Activated naive CD4-positive, alpha-beta T cell treated with anti-CD3 and anti-CD28 coated beads for 36 hours (primary cell): ENCODE measurements at regions not wholly inside any gene's neighbourhood (a gene's known extent, or its start where the extent isn't known, plus 50 kb on each side); places are given as distances from the start of the nearest gene placed in this dataset.

Experiments used
- CTCF ChIA-PET: fragments of 350-600 bp; sonication (Branson Sonifier 250); formaldehyde crosslinking; loops from one replicate; lab custom pipeline; 2021; ENCODE audit warnings: antibody characterized with exemption; lab: Charles Lee
- DNase-seq: peaks from one replicate; pipeline ENCODE4 v3.0.0-alpha.2; 2020
- H3K27ac Mint-ChIP-seq: one replicate; pipeline ENCODE4 v1.8.0; 2021; ENCODE audit warnings: mild to moderate bottlenecking, mixed read lengths
- H3K27me3 Mint-ChIP-seq: one replicate; pipeline ENCODE4 v1.8.0; 2021; ENCODE audit warnings: low read depth, mixed read lengths
- H3K36me3 Mint-ChIP-seq: one replicate; pipeline ENCODE4 v1.8.0; 2021; ENCODE audit warnings: low read depth, mixed read lengths
- H3K4me1 Mint-ChIP-seq: one replicate; pipeline ENCODE4 v1.8.0; 2021; ENCODE audit warnings: low read depth, mixed read lengths
- H3K4me3 Mint-ChIP-seq: one replicate; pipeline ENCODE4 v1.8.0; 2021; ENCODE audit warnings: mild to moderate bottlenecking, moderate library complexity, mixed read lengths
- H3K9me3 Mint-ChIP-seq: one replicate; pipeline ENCODE4 v1.8.0; 2021; ENCODE audit warnings: mixed read lengths
- intact Hi-C: fragments of 100-400 bp; cut with micrococcal nuclease; formaldehyde crosslinking; loops from one replicate; pipeline ENCODE4 v1.15.1; 2023

DNA sequence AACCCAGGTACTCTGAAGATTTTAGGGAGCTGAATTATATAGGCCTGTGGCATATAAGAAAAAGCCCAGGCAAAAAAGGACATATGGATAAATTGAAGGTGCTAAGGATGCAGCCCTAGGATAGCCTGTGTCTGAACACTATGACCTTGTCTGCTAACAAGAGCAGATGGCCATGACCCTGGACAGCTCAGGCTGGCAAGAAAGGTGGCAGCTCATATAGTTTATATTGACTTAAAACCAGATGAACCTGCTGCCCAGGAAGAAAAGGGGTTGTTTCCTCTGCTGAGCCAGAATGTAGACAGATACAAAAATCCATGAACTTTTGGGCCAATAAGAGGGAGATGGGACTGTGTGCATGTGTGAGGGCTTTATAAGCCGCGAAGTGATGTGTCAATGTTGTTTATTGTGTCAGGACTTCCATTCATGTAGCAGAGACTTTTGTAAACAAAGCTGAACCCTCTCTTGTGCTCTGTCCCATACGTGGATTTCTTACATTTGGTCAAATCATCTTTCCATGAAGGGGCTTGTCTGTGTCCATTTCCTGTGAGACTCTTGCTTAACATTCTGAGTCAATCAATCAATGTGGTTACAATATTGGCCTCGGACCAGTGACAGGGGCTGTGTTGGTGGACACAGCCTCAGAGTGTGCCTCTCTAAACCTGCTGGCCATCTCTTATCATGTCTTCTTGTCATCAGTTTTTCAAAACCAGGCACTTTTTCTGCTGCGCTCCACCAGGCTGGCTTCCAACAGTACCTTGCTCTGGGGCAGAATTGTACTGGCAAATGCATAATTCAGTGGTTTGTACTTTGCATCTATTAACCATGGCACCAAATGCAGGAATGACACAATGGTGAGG lies 321.2 kb downstream of the WDR72 start:
- H3K27ac Mint-ChIP-seq = no peak overlapping the region
- no peaks in the 10 kb centered on the region for H3K9me3 Mint-ChIP-seq
- no peaks in the 10 kb centered on the region for H3K36me3 Mint-ChIP-seq
- DNase-seq = no peak
- no peaks in the 10 kb centered on the region for H3K27me3 Mint-ChIP-seq
- CTCF ChIA-PET = no interaction called here
- no peaks in the 10 kb centered on the region for H3K4me1 Mint-ChIP-seq
- intact Hi-C loops = no loop called here
- H3K4me3 Mint-ChIP-seq = no peak overlapping the region

GRCh38 chr15:53437366-53437765 lies 322.1 kb downstream of the WDR72 start:
- Mint-ChIP-seq H3K36me3 (no peaks in the 10 kb centered on the region), H3K9me3 (no peaks in the 10 kb centered on the region), H3K4me1 (no peaks in the 10 kb centered on the region), H3K27ac (no peak overlapping the region), H3K4me3 (no peak overlapping the region), H3K27me3 (no peaks in the 10 kb centered on the region)
- DNase-seq = no peak
- intact Hi-C loops = no loop called here
- CTCF ChIA-PET = no interaction called here

- no peak for DNase-seq
- Mint-ChIP-seq H3K27me3 (no peaks in the 10 kb centered on the region), H3K36me3 (no peaks in the 10 kb centered on the region), H3K4me3 (no peak overlapping the region), H3K9me3 (no peaks in the 10 kb centered on the region), H3K27ac (no peak overlapping the region), H3K4me1 (no peaks in the 10 kb centered on the region)
- intact Hi-C loops = no loop called here
- CTCF ChIA-PET = no interaction called here
Measured at GRCh38 chr15:53434174-53434678, 325.2 kb downstream of the WDR72 start.

DNA sequence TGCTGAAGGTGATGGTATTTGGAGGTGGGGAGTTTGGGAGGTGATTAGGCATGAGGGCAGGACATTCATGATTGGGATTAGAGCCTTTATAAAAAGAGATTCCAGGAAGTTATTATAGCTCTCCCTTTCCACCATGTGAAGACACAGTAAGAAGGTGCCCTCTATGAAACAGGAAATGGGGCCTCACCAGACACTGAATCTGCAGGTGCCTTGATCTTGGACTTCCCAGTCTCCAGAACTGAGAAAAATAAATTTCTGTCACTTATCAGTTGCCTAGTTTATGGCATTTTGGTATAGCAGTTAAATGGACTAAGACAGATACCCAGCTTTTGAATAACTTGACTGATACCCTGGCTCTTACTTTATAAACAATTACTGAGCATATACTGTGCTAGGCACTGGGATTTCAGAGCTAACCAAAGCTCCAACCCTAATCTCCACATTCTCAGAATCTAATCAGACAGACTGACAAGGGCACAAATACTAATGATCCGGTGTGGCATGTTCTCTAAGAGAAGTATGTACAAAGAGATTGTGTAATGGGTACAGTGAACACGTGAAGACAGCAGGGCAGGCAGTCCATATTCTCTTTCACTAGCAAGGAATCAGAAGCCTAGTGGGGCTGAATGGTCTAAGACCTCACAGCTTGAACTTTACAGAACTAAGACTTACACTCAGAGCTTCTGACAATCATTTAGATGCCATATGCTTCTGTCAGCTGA lies 343.1 kb downstream of the WDR72 start:
- CTCF ChIA-PET = no interaction called here
- H3K27me3 Mint-ChIP-seq = no peaks in the 10 kb centered on the region
- H3K4me3 Mint-ChIP-seq = no peak overlapping the region
- H3K36me3 Mint-ChIP-seq = no peaks in the 10 kb centered on the region
- DNase-seq = no peak
- no peak overlapping the region for H3K27ac Mint-ChIP-seq
- peaks cover 1% of the 10 kb centered on the region for H3K9me3 Mint-ChIP-seq
- intact Hi-C loops = no loop called here
- H3K4me1 Mint-ChIP-seq = no peaks in the 10 kb centered on the region

DNA sequence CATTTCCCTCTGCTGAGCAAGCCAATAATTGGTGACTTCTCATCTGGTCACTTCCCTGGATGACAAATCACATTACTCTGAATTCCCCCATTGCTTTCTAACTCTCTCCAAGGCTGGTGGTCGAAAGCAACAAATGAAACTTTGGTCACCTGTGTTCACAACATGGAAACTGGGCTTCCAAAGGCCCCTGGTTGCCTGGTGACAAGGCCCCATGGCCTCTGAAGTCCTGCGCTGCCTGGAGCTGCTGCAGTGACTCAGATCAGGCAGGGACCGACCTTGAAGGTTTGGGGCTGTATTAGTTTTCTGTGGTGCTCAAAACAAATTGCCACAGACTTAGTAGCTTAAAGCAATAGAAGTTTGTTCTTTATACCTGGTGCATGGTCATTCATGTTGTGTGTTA lies 345.3 kb downstream of the WDR72 start:
- CTCF ChIA-PET = no interaction called here
- Mint-ChIP-seq H3K4me3 (no peak overlapping the region), H3K9me3 (peaks cover 1% of the 10 kb centered on the region), H3K4me1 (no peaks in the 10 kb centered on the region), H3K36me3 (no peaks in the 10 kb centered on the region), H3K27ac (no peak overlapping the region), H3K27me3 (no peaks in the 10 kb centered on the region)
- no peak for DNase-seq
- intact Hi-C loops = no loop called here

- no peaks in the 10 kb centered on the region for H3K4me1 Mint-ChIP-seq
- H3K36me3 Mint-ChIP-seq = no peaks in the 10 kb centered on the region
- no peak overlapping the region for H3K4me3 Mint-ChIP-seq
- intact Hi-C loops = no loop called here
- H3K9me3 Mint-ChIP-seq = no peaks in the 10 kb centered on the region
- CTCF ChIA-PET = no interaction called here
- DNase-seq = no peak
- no peaks in the 10 kb centered on the region for H3K27me3 Mint-ChIP-seq
- H3K27ac Mint-ChIP-seq = no peak overlapping the region
Measured at GRCh38 chr15:53412542-53412941, 346.9 kb downstream of the WDR72 start.

DNA sequence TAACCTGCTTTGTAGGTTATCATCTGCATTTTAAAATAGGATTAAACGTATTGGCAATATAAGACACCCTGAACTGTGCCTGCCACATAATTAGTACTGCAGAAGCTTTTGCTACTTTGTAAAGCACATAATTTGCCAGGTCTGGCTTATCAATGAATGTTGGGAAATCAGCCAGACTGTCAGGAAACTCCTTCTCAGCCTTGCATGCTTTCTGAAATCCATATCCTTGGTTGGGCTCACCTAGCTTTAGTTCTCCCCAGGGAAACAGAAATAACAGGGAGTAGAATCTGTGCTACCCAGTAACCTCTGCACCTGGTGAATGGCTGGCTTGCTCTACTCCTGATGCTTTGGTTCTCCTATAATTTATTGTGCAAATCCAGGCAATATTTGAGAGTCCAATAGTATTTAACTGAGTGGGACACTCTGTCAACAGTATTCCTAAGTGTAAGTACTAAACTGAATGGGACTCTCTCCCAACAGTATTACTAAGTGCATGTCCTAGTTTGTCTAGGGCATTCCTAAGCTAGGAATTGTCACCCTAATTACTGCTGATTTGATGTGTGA lies 354.5 kb downstream of the WDR72 start:
- no peaks in the 10 kb centered on the region for H3K9me3 Mint-ChIP-seq
- intact Hi-C loops = no loop called here
- no peak overlapping the region for H3K4me3 Mint-ChIP-seq
- H3K36me3 Mint-ChIP-seq = no peaks in the 10 kb centered on the region
- no peak for DNase-seq
- no peaks in the 10 kb centered on the region for H3K4me1 Mint-ChIP-seq
- H3K27ac Mint-ChIP-seq = no peak overlapping the region
- CTCF ChIA-PET = interaction anchor here (1.1 kb wide), 1 partner anchor 18 kb away, joined by 3 read pairs; no protein-coding TSS in a partner anchor
- no peaks in the 10 kb centered on the region for H3K27me3 Mint-ChIP-seq

DNA sequence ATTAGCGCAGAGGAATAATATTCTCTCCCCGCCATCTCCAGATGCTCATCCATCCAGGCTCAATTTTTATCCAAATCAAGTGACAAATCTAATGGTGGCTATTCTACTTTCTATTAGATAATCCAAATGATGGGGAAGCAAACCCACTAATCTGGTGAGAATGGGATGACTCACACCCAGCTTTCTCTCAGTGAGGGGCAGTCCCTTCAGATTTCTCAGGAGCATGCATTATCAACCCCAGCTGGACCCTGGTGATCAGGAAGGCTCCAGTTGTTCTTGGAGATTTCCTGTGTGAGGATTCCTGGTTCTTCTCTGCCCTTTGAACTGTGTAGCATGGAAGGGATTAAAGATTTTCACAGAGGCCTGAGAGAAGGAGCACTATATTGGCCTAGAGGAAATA lies 358.0 kb downstream of the WDR72 start:
- H3K4me3 Mint-ChIP-seq = no peak overlapping the region
- no peaks in the 10 kb centered on the region for H3K36me3 Mint-ChIP-seq
- H3K9me3 Mint-ChIP-seq = no peaks in the 10 kb centered on the region
- CTCF ChIA-PET = no interaction called here
- no peak overlapping the region for H3K27ac Mint-ChIP-seq
- H3K27me3 Mint-ChIP-seq = peaks cover 2% of the 10 kb centered on the region
- intact Hi-C loops = no loop called here
- DNase-seq = peak; percentile 4
- H3K4me1 Mint-ChIP-seq = no peaks in the 10 kb centered on the region

DNA sequence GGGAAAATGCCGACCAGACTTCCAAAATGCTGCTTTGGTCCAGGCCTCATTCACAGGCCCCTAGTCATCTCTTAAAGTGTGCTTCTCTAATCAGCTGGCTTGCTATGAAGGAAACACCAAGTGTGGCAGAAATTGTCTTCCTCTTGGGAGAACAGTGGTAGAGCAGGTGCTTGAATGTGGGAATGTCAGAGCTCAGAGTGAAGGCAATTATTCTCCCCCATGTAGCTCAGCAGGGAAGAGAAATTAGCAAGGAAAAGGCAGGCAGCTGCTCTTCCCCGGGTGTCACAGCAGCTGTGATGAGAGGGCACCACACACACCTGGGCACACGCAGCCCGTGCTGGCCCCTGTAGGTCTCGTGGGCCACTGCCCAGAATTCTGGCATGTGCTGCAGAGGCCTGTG lies 358.5 kb downstream of the WDR72 start:
- intact Hi-C loops = no loop called here
- no peak for DNase-seq
- peaks cover 2% of the 10 kb centered on the region for H3K27me3 Mint-ChIP-seq
- H3K4me3 Mint-ChIP-seq = no peak overlapping the region
- no peak overlapping the region for H3K27ac Mint-ChIP-seq
- no peaks in the 10 kb centered on the region for H3K4me1 Mint-ChIP-seq
- no peaks in the 10 kb centered on the region for H3K9me3 Mint-ChIP-seq
- H3K36me3 Mint-ChIP-seq = no peaks in the 10 kb centered on the region
- CTCF ChIA-PET = no interaction called here

- no peak for DNase-seq
- no peaks in the 10 kb centered on the region for H3K4me1 Mint-ChIP-seq
- no peak overlapping the region for H3K27ac Mint-ChIP-seq
- H3K4me3 Mint-ChIP-seq = no peak overlapping the region
- H3K36me3 Mint-ChIP-seq = no peaks in the 10 kb centered on the region
- CTCF ChIA-PET = no interaction called here
- no peaks in the 10 kb centered on the region for H3K9me3 Mint-ChIP-seq
- H3K27me3 Mint-ChIP-seq = peaks cover 2% of the 10 kb centered on the region
- intact Hi-C loops = no loop called here
Measured at GRCh38 chr15:53397041-53397616, 362.3 kb downstream of the WDR72 start.

DNA sequence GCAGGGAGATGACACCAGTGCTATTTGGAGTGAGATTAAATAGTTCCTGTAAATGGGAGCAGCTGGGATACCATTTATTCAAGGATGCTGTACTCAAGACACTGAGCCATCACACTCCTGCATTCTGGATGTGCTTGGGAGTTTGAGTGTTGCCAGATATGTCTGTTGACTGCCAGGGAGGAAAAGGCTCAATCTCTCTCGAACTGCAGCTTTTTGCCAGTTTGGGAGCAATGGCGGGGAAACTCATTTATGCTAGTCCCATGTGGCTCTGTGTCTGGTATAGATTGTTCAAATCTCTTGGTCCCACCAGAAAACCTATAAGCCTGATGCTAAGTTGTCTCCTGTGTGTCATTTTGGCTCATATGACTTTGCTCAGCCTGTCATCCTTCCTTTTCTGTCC lies 363.6 kb downstream of the WDR72 start:
- intact Hi-C loops = no loop called here
- no peak overlapping the region for H3K27ac Mint-ChIP-seq
- no peak for DNase-seq
- H3K9me3 Mint-ChIP-seq = no peaks in the 10 kb centered on the region
- no peak overlapping the region for H3K4me3 Mint-ChIP-seq
- no peaks in the 10 kb centered on the region for H3K36me3 Mint-ChIP-seq
- peaks cover 2% of the 10 kb centered on the region for H3K27me3 Mint-ChIP-seq
- H3K4me1 Mint-ChIP-seq = no peaks in the 10 kb centered on the region
- CTCF ChIA-PET = no interaction called here

- CTCF ChIA-PET = interaction anchor here (0.7 kb wide), 1 partner anchor 608 kb away, joined by 3 read pairs; no protein-coding TSS in a partner anchor
- Mint-ChIP-seq H3K27me3 (no peaks in the 10 kb centered on the region), H3K4me3 (no peak overlapping the region), H3K4me1 (no peaks in the 10 kb centered on the region), H3K36me3 (no peaks in the 10 kb centered on the region), H3K9me3 (no peaks in the 10 kb centered on the region), H3K27ac (no peak overlapping the region)
- intact Hi-C loops = no loop called here
- DNase-seq = no peak
Measured at GRCh38 chr15:53390549-53390948, 368.9 kb downstream of the WDR72 start.
